Thymus (tissue), 11 donors: ENCODE measurements at regions not wholly inside any gene's neighbourhood (a gene's known extent, or its start where the extent isn't known, plus 50 kb on each side); places are given as distances from the start of the nearest gene placed in this dataset.

Experiments used
- DNase-seq, 9 donors: peaks; one replicate each; pipeline ENCODE4 v3.0.0-alpha.2; 2013; ENCODE audit warnings: low spot score in 9 of 9, low read depth in 6 of 9, missing footprints in 1 of 9
- H3K27ac ChIP-seq, 2 donors: one replicate each; pipeline ENCODE4 v1.5.1; 2013; ENCODE audit warnings: control low read depth in 1 of 2, low read depth in 1 of 2, low read length in 1 of 2, mild to moderate bottlenecking in 1 of 2, moderate library complexity in 1 of 2
- H3K27me3 ChIP-seq, 2 donors: one replicate each; pipeline ENCODE4 v1.5.1; 2013; ENCODE audit warnings: low read length in 1 of 2; ENCODE audit not compliant: control insufficient read depth in 2 of 2, insufficient read depth in 1 of 2
- H3K36me3 ChIP-seq, 2 donors: one replicate each; pipeline ENCODE4 v1.5.1; 2013; ENCODE audit warnings: low read length in 1 of 2, mild to moderate bottlenecking in 1 of 2, moderate library complexity in 1 of 2; ENCODE audit not compliant: control insufficient read depth in 2 of 2, insufficient read depth in 2 of 2
- H3K4me1 ChIP-seq, 2 donors: one replicate each; pipeline ENCODE4 v1.5.1; 2013; ENCODE audit warnings: low read length in 2 of 2; ENCODE audit not compliant: control insufficient read depth in 2 of 2, insufficient read depth in 2 of 2
- H3K4me3 ChIP-seq, 2 donors: one replicate each; pipeline ENCODE4 v1.5.1; 2013; ENCODE audit warnings: low read length in 2 of 2, control low read depth in 1 of 2, mild to moderate bottlenecking in 1 of 2
- H3K9me3 ChIP-seq, 2 donors: one replicate each; pipeline ENCODE4 v1.5.1; 2013; ENCODE audit warnings: low read length in 1 of 2, mild to moderate bottlenecking in 1 of 2; ENCODE audit not compliant: control insufficient read depth in 2 of 2, insufficient read depth in 1 of 2
- WGBS: extraction: QIAGEN DNeasy Blood & Tissue Kit; methylation state at CpG from one replicate; pipeline ENCODE4 v1.1.7; 2013; 5-methylcytosine and 5-hydroxymethylcytosine counted together
- donor health status: healthy.

GRCh38 chr7:149622444-149623210, 125.0 kb upstream of the ZNF746 start:
- Histone ChIP-seq H3K36me3 (peaks cover 34 to 36% of the 10 kb centered on the region in 2 donors), H3K27ac (no peak overlapping the region), H3K4me3 (no peak overlapping the region), H3K9me3 (no peaks in the 10 kb centered on the region), H3K4me1 (peaks cover 4 to 18% of the 10 kb centered on the region in 2 donors), H3K27me3 (peaks cover 0 to 16% of the 10 kb centered on the region in 2 donors)
- 95% methylated on average over 10 of the region's 10 CpGs for whole genome bisulfite sequencing
- DNase-seq = no peak

DNA sequence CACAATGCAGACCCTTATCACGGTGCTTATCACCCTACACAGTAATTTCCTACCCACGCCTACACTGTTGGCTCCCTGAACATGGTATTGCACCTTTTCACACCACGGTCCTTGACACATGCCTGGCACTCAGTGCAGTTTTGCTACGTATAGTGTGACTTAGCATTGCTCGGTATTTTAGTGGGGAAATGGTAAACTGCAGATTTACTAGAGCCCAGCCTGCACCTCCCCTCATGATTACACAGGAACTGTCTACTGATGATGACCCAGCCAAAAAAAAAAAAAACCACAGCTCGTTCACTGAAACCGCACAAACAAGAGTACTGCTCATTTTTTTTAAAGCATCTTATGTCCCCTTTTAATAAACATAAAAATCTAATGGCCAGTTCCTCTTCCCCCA, 124.2 kb upstream of the ZNF746 start:
- H3K27me3 ChIP-seq = peaks cover 0 to 10% of the 10 kb centered on the region in 2 donors
- H3K36me3 ChIP-seq = peaks cover 43 to 44% of the 10 kb centered on the region in 2 donors
- no peaks in the 10 kb centered on the region for H3K9me3 ChIP-seq
- no peak for DNase-seq
- no peak overlapping the region for H3K27ac ChIP-seq
- peaks cover 4 to 18% of the 10 kb centered on the region in 2 donors for H3K4me1 ChIP-seq
- no peak overlapping the region for H3K4me3 ChIP-seq
- WGBS = 62% methylated on average over 7 of the region's 7 CpGs

DNA sequence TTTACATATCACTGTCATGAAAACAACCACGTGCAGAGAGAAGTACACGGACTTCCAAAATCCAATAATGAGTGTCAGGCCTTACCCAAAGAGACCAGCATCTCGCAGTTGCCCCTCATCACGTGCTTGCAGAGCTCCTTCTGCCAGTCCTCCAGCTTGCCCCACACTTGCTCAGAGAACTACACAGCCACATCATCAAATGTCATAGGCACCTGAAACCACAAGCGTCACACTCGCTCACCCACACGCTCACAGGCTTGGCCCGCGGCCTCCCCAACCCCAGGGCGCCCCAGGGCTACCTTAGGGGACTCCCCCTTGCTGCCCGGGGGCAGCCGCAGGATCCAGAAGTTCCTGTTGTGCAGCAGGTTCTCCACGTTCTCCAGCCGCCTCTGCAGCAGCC, 123.4 kb upstream of the ZNF746 start:
- 73% methylated on average over 13 of the region's 14 CpGs for WGBS
- Histone ChIP-seq H3K4me3 (no peak overlapping the region), H3K9me3 (no peaks in the 10 kb centered on the region), H3K4me1 (peaks cover 4 to 18% of the 10 kb centered on the region in 2 donors), H3K27me3 (peaks cover 0 to 4% of the 10 kb centered on the region in 2 donors), H3K27ac (no peak overlapping the region), H3K36me3 (peaks cover 50 to 51% of the 10 kb centered on the region in 2 donors)
- DNase-seq = no peak

DNA sequence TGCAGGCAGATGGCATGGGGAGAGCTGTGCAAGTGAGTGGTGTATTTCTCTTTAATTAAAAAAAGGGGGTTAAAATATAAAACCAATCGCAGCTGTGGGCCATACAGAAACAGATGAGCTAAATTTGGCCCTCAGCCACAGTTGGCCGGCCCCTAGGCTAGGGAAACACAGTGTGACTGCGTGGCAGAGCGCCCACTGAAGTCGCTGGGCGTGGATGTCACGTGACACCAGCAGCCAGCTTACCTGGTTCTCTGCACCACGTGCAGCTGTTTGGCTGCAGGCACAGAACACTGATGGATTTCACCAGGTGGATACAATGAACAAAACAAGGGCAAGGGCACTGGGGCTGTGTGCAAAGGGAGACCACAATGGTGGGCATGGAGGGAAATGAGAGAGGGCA, 119.3 kb upstream of the ZNF746 start:
- no peak for DNase-seq
- no peaks in the 10 kb centered on the region for H3K4me1 ChIP-seq
- H3K4me3 ChIP-seq = no peak overlapping the region
- no peaks in the 10 kb centered on the region for H3K27me3 ChIP-seq
- H3K27ac ChIP-seq = no peak overlapping the region
- peaks cover 88% of the 10 kb centered on the region in 2 donors for H3K36me3 ChIP-seq
- 94% methylated on average over 8 of the region's 8 CpGs for WGBS
- no peaks in the 10 kb centered on the region for H3K9me3 ChIP-seq

DNA sequence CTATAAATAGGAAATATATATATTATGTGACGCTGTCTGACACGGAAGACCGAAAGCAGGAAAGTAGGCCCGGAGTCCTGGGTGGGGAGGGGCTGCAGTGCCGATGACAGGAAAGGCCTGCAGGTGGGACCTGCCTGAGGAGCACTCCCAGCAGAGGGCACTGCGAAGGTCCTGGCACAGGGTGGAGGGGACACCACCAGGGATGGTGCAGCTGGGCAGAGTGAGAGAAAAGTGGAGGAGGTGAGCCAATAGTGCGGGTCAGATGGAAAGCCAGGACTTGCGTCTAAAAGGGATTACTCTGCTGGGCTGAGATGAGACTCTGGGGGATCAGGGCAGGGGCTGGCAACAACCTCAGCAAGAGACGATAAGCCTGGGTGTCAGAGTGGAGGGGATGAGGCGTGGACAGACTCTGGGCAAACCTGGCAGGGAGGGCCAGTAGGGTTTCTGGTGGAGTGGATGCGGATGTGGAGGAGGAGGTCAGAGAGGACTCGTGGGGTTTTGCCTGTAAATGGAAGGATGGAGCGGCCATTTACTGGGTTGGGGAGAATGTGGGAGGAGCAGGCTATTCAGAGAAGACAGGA, 118.2 kb upstream of the ZNF746 start:
- 96% methylated on average over 13 of the region's 13 CpGs for WGBS
- no peaks in the 10 kb centered on the region for H3K4me1 ChIP-seq
- H3K9me3 ChIP-seq = no peaks in the 10 kb centered on the region
- no peak for DNase-seq
- no peaks in the 10 kb centered on the region for H3K27me3 ChIP-seq
- no peak overlapping the region for H3K27ac ChIP-seq
- no peak overlapping the region for H3K4me3 ChIP-seq
- peaks cover 94 to 96% of the 10 kb centered on the region in 2 donors for H3K36me3 ChIP-seq

DNA sequence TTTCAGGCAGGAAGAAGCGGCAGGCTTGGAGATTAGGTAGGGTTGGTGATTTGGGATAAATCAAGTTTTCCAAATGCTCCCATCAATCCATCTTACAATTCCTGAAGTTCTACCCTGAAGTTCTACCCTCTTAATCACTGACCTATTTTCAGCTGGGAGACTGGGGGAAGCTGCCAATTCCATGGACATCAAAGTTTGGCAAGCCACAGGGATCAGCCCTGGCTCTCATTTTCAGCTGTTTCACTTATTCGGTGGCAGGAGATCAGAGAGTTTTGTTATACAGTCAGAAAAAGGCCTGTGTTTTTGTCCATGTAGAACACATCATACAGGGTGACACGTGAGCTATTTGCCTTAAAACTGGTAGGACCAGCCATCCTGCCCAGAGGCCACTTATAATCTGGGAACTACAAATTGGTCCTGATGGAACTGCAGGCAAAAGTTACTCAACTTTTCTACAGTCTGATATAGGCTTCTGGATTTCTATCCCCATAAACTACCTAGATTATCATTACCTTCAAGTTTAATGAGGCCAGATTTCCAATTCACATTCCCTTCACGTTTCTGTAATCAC, 112.9 kb upstream of the ZNF746 start:
- Histone ChIP-seq H3K27ac (no peak overlapping the region), H3K4me1 (no peaks in the 10 kb centered on the region), H3K9me3 (no peaks in the 10 kb centered on the region), H3K4me3 (no peak overlapping the region), H3K27me3 (no peaks in the 10 kb centered on the region), H3K36me3 (peaks cover 69 to 86% of the 10 kb centered on the region in 2 donors)
- DNase-seq = no peak
- WGBS = 96% methylated on average over 4 of the region's 4 CpGs

DNA sequence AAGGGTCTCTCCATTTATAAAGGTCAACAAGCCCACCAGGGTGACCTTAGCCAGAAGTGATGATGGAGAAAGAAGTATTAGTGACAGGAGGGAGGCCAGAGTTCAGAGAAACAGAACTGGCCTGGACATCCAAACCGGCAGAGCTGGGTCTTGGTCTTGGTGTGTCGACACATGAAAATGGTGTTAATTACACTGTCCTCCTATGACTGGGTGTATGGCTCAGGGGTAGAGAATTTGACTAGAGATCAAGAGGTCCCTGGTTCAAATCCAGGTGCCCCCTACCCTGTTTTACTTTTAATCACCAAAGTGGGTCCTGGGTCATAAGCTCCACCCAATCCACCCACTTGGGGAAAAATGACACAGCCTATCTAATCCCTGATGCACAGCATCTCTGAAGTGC, 110.6 kb upstream of the ZNF746 start:
- Histone ChIP-seq H3K36me3 (peaks cover 53 to 73% of the 10 kb centered on the region in 2 donors), H3K27me3 (no peaks in the 10 kb centered on the region), H3K27ac (no peak overlapping the region), H3K9me3 (no peaks in the 10 kb centered on the region), H3K4me3 (no peak overlapping the region), H3K4me1 (no peaks in the 10 kb centered on the region)
- DNase-seq = no peak
- 96% methylated on average over 2 of the region's 2 CpGs for WGBS

DNA sequence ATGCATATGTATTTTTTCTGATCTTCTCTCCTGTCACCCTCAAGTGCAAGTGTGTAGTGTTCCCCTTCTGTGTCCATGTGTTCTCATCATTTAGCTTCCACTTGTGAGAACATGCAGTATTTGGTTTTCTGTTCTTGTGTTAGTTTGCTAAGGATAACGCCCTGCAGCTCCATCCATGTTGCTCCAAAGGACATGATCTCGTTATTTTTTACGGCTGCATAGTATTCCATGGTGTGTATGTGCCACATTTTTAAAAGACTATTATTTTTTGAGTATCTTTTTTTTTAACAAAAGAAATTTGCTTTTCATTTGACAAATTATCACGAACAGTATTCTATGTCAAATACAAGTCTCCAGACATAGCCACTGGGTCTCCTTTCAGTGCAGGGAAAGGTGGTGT, 110.1 kb upstream of the ZNF746 start:
- WGBS = 98% methylated on average over 4 of the region's 4 CpGs

DNA sequence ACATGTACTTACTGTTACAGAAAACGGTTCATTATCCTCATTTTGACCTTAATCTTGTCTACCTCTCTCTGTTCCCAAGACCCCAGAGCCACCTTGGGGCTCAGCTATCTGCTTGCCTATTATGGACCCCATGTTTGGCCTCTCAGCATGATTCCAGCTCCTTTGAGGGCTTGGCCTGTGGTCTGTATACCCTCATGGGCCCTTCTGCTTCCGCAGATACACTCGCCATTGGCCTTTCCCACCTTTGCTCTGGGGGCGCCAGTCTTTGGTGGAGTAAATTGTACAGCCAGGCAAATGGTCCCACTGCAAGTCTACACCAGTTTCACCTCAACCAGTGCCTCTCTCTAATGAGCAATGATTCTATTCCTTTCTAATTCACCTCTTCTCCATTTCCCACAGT, 109.2 kb upstream of the ZNF746 start:
- H3K4me1 ChIP-seq = no peaks in the 10 kb centered on the region
- no peak for DNase-seq
- over 99% methylated on average over 4 of the region's 4 CpGs for WGBS
- peaks cover 49 to 71% of the 10 kb centered on the region in 2 donors for H3K36me3 ChIP-seq
- no peaks in the 10 kb centered on the region for H3K27me3 ChIP-seq
- H3K4me3 ChIP-seq = no peak overlapping the region
- H3K27ac ChIP-seq = no peak overlapping the region
- no peaks in the 10 kb centered on the region for H3K9me3 ChIP-seq

More for the DNA sequence above, 110.1 kb upstream of the ZNF746 start:
- DNase-seq = no peak
- Histone ChIP-seq H3K36me3 (peaks cover 49 to 73% of the 10 kb centered on the region in 2 donors), H3K4me3 (no peak overlapping the region), H3K27me3 (no peaks in the 10 kb centered on the region), H3K27ac (no peak overlapping the region), H3K4me1 (no peaks in the 10 kb centered on the region), H3K9me3 (no peaks in the 10 kb centered on the region)
